Stimulated activated CD4-positive, alpha-beta T cell treated with anti-CD3 and anti-CD28 coated beads, TNF-alpha, amount 100 ng/mL, for 1 hour (primary cell): ENCODE measurements at regions not wholly inside any gene's neighbourhood (a gene's known extent, or its start where the extent isn't known, plus 50 kb on each side); places are given as distances from the start of the nearest gene placed in this dataset.

ENCODE experiments used
- DNase-seq, 3 donors: peaks; one replicate each; pipeline ENCODE4 v3.0.0-alpha.2; 2020; ENCODE audit warnings: low read depth in 3 of 3, low spot score in 1 of 3

- DNase-seq: no peak
Measured at GRCh38 chr22:27477171-27477570, 324.4 kb downstream of the MN1 start.

- DNase-seq: no peak
Measured at GRCh38 chr22:27480487-27480886, 321.1 kb downstream of the MN1 start.

- DNase-seq: no peak
Measured at GRCh38 chr22:27482402-27482801, 319.2 kb downstream of the MN1 start.

GRCh38 chr22:27483095-27483785 lies 318.3 kb downstream of the MN1 start:
- no peak for DNase-seq

GRCh38 chr22:27485842-27486241 lies 315.7 kb downstream of the MN1 start:
- DNase-seq: no peak

GRCh38 chr22:27487600-27488452 lies 313.7 kb downstream of the MN1 start:
- DNase-seq: no peak

- no peak for DNase-seq
Measured at GRCh38 chr22:27488456-27489177, 312.9 kb downstream of the MN1 start.

- no peak for DNase-seq
Measured at GRCh38 chr22:27489178-27489675, 312.3 kb downstream of the MN1 start.

- no peak for DNase-seq
Measured at GRCh38 chr22:27490080-27490479, 311.5 kb downstream of the MN1 start.

GRCh38 chr22:27491888-27492287 lies 309.7 kb downstream of the MN1 start:
- DNase-seq: no peak

GRCh38 chr22:27492566-27493201 lies 308.9 kb downstream of the MN1 start:
- no peak for DNase-seq

- DNase-seq: no peak
Measured at GRCh38 chr22:27493796-27494195, 307.8 kb downstream of the MN1 start.

GRCh38 chr22:27494785-27495184 lies 306.8 kb downstream of the MN1 start:
- DNase-seq: no peak

GRCh38 chr22:27495325-27495724 lies 306.2 kb downstream of the MN1 start:
- no peak for DNase-seq

GRCh38 chr22:27499121-27499520 lies 302.4 kb downstream of the MN1 start:
- DNase-seq: no peak

GRCh38 chr22:27501191-27501936 lies 300.2 kb downstream of the MN1 start:
- DNase-seq: no peak

GRCh38 chr22:27502327-27502726 lies 299.2 kb downstream of the MN1 start:
- DNase-seq: no peak

GRCh38 chr22:27504360-27505253 lies 296.9 kb downstream of the MN1 start:
- no peak for DNase-seq

GRCh38 chr22:27507111-27507611 lies 294.4 kb downstream of the MN1 start:
- DNase-seq: no peak
